Pancreas (tissue), 10 donors: ENCODE measurements at regions not wholly inside any gene's neighbourhood (a gene's known extent, or its start where the extent isn't known, plus 50 kb on each side); places are given as distances from the start of the nearest gene placed in this dataset.

ENCODE experiments used
- ATAC-seq, 4 donors: fragments of 200-7000 bp; cut with Tn5 transposase; one replicate each; pipeline versions ENCODE4 v1.8.0 to v1.9.1; 2020; ENCODE audit warnings: mild to moderate bottlenecking in 4 of 4, moderate library complexity in 4 of 4
- DNase-seq, 6 donors: peaks; one replicate each; pipeline ENCODE4 v3.0.0-alpha.2; 2020
- FAIRE-seq: peaks from 2 replicates; lab custom pipeline; 2012; peaks lifted over from hg19 to GRCh38; lab: Jason Lieb, UNC
- H3K27ac ChIP-seq, 4 donors: fragments of 200-600 bp; sonication (generic); 1 replicate in 3 of 4; 2 replicates in 1 of 4; pipeline versions ENCODE4 v1.5.0 to v1.8.0; 2020
- H3K27me3 ChIP-seq, 4 donors: fragments of 200-600 bp; one replicate each; pipeline ENCODE4 v1.8.0; 2021
- H3K36me3 ChIP-seq, 3 donors: fragments of 200-600 bp; sonication (generic) in 1 of 3; one replicate each; pipeline versions ENCODE4 v1.5.0 to v1.8.0; 2020 to 2021
- H3K4me1 ChIP-seq, 3 donors: fragments of 200-600 bp; one replicate each; pipeline ENCODE4 v1.8.0; 2021
- H3K4me3 ChIP-seq, 4 donors: fragments of 200-600 bp; sonication (generic) in 2 of 4; one replicate each; pipeline versions ENCODE4 v1.5.0 to v1.8.0; 2020 to 2021
- H3K9me3 ChIP-seq, 4 donors: fragments of 200-600 bp; one replicate each; pipeline ENCODE4 v1.8.0; 2021
- CTCF ChIP-seq, 4 donors: fragments of 200-600 bp; sonication (generic) in 3 of 4; IDR thresholded peaks; one replicate each; pipeline versions ENCODE4 v1.5.0 to v1.8.0; 2021; ENCODE audit warnings: antibody characterized with exemption in 4 of 4
- WGBS, 2 donors: extraction: QIAGEN DNeasy Blood & Tissue Kit; methylation state at CpG; one replicate each; pipeline ENCODE4 v1.1.7; 2013; 5-methylcytosine and 5-hydroxymethylcytosine counted together
- intact Hi-C, 3 donors: fragments of 100-400 bp; cut with DNase I; formaldehyde crosslinking; loops; one replicate each; pipeline versions ENCODE4 v1.11.1 to v1.14.2; 2022
- donor health status: healthy with polysubstance abuse.
- donor health status: DM: no; HTN: no; CAD: no; lungs with moderate emphysema.
- donor health status: DM: no; HTN: no; CAD: no.
- donor health status: control.
- donor health status: control.
- donor health status: Bipolar disorder and iron deficiency.
- donor health status: DM: yes; HTN: yes; CAD: no.
- donor health status: DM: no; HTN: no; CAD: no.
- donor health status: DM: no; HTN: no; CAD: no.
- donor health status: DM: yes; HTN: yes; CAD: no.

DNA sequence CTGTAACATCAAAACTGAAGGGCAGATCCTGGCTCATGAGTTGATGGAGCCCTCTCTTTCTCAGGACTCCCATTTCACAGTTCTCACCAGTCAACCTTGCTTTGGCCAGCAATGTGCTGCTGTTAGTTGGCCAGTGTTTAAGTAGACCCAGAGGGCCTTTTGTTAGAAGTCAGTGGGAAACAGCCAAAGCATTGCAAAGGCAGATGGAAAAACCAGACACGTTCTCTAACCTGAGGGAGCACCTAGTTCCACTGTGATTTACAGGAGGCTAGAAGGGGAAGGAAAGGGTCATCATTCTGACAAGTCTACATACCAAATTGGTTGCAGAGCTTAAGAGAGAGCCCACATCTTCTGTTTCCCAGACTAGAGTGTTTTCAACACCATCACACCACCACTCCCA is 196.4 kb downstream of the OPA1 start:
- 94 to 96% methylated on average over 1 of the region's 1 CpG for WGBS, 2 donors
- ATAC-seq = no peak
- no peaks in the 10 kb centered on the region for H3K27me3 ChIP-seq
- no peaks in the 10 kb centered on the region for H3K9me3 ChIP-seq
- FAIRE-seq = no peak
- no peak for TF ChIP-seq CTCF (IDR thresholded peaks at IDR 0.05)
- peaks cover 19 to 34% (median 27%) of the 10 kb centered on the region in 3 donors for H3K4me1 ChIP-seq
- no peak overlapping the region for H3K27ac ChIP-seq
- H3K4me3 ChIP-seq = no peak overlapping the region
- intact Hi-C loops = loop anchor here in 2 of 3 donors (5.0 to 10.0 kb wide), 3 partner anchors 205 to 528 kb away; partner anchors contain the start of gene HES1 (in 1 of the 2)
- no peaks in the 10 kb centered on the region for H3K36me3 ChIP-seq
- no peak for DNase-seq

DNA sequence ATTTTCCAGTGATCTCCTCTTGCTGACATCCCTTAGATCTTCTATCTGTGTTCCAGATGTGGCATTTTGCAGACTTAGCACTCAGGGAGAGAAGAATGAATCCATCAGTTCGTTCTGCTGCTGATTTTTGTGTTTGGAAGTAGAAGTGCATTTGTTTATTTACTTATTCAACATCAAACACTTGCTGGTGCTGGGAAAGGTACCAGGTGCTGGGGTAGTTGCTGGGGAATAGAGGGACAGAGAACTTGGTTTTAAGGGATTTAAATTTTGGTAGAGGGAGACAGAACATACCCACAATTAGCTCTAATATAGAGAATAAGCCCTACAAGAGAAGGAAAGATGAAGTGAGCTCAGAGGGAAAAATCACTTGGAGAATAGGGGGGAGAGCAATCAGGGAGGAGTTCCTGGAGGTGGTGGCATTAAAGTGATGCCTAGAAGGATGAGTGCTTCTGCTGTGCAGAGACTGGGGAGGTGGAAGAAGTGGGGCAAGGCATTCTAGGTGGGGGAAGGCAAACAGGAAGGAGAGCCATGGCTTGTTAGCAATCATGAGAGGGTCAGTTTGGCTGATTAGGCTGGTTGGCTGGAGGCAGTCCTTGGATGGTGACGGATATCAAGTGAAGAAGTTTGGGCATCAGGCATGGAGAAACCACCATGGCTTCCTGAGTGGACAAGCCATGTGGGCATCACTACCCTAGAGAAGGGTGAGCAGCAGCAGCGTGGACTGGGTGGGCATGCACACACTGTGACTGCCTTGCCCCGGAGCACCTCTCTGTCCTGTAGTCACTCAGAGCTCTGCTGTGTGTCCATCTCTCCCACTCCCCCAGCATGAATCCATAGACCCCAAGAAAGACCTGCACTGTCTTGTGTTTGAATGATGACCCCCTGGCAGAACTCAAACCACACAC is 197.3 kb downstream of the OPA1 start:
- Histone ChIP-seq H3K4me3 (no peak overlapping the region), H3K27ac (no peak overlapping the region), H3K36me3 (no peaks in the 10 kb centered on the region), H3K27me3 (no peaks in the 10 kb centered on the region), H3K4me1 (peaks cover 24 to 40% (median 34%) of the 10 kb centered on the region in 3 donors), H3K9me3 (no peaks in the 10 kb centered on the region)
- FAIRE-seq = no peak
- intact Hi-C loops = no loop called here
- 72 to 84% methylated on average over 4 of the region's 4 CpGs for whole genome bisulfite sequencing, 2 donors
- DNase-seq = peak in 3 of 6 donors; percentile 39 to 73 (median 65)
- no peak for TF ChIP-seq CTCF (IDR thresholded peaks at IDR 0.05)
- ATAC-seq = peak in 3 of 4 donors; percentile 26 to 42 (median 31)

DNA sequence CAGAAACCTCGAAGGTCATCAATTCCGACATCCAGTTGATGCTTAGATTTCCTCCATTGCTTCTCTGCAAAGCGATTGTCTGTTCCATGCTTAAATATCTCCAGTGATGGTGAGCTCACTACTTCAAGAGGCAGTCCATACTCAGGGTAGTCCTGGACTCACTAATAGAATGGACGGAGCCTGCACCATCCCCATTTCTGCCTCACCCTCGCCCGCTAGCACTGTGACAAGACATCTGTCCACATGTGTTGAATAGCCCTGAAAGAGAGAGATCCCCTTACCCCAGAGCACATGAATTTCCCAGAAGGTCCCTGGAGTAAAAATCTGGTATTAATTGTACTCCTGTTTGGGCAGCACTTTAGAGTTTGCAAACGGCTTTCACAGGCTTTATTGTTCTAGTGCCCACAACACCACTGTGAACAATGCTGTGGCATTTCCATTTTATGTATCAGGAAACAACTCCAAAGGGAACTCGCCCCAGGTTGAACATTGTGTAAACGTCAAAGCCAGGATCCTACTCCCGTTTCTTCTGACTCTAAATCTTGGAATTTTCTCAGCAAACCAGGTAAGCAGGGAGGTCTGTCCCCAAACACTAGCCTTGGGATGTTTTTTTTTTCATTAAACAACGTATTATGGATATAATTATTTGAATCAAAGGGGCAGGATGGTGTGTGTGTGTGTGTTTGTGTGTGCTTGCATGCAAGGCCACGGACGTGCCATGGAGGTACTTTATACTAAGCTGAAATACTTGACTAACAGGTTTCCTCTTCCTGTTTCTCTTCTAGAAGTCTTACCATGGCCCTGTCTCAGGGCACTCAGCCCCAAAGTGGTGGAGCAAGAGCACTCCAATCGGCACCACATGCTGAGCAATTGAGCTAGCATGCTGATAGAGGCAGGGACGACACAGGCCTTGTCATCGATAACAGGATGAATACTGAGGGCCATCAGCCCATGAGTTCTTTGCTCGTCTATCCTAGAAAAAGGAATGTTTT is 198.3 kb downstream of the OPA1 start:
- Histone ChIP-seq H3K36me3 (no peaks in the 10 kb centered on the region), H3K9me3 (no peaks in the 10 kb centered on the region), H3K27me3 (no peaks in the 10 kb centered on the region), H3K4me3 (no peak overlapping the region), H3K4me1 (peaks cover 24 to 40% (median 34%) of the 10 kb centered on the region in 3 donors), H3K27ac (peak overlapping the region in 2 of 4 donors; percentile 18 to 49)
- FAIRE-seq = no peak
- peak; percentile 60 to 73 (median 62) for ATAC-seq
- intact Hi-C loops = no loop called here
- DNase-seq = peak in 3 of 6 donors; percentile 41 to 50 (median 44)
- TF ChIP-seq CTCF (IDR thresholded peaks at IDR 0.05) = no peak
- WGBS, 2 donors = 48 to 50% methylated on average over 17 of the region's 17 CpGs

GRCh38 chr3:193793123-193793522 is 200.1 kb downstream of the OPA1 start:
- FAIRE-seq (no peak), DNase-seq (no peak), ATAC-seq (no peak)
- no peak overlapping the region for H3K4me3 ChIP-seq
- no peaks in the 10 kb centered on the region for H3K27me3 ChIP-seq
- H3K27ac ChIP-seq = no peak overlapping the region
- H3K36me3 ChIP-seq = no peaks in the 10 kb centered on the region
- H3K9me3 ChIP-seq = no peaks in the 10 kb centered on the region
- H3K4me1 ChIP-seq = peaks cover 24 to 38% (median 34%) of the 10 kb centered on the region in 3 donors
- no peak for TF ChIP-seq CTCF (IDR thresholded peaks at IDR 0.05)
- whole genome bisulfite sequencing, 2 donors = 93 to 95% methylated on average over 7 of the region's 7 CpGs
- intact Hi-C loops = no loop called here
